ENCODE measurements at regions not wholly inside any gene's neighbourhood (a gene's known extent, or its start where the extent isn't known, plus 50 kb on each side); places are given as distances from the start of the nearest gene placed in this dataset.
A peak's percentile ranks its signal among the peaks of the same experiment; 100 is the strongest.

GRCh38 chr2:552906-553305, 124.3 kb downstream of the TMEM18 start:
- Histone ChIP-seq H3K36me3 (no peaks in the 10 kb centered on the region), H3K4me1 (peaks cover 58% of the 10 kb centered on the region), H3K9ac (no peak overlapping the region), H3K4me2 (peak overlapping the region; percentile 73), H3K4me3 (no peak overlapping the region), H3K9me3 (no peaks in the 10 kb centered on the region), H3K27me3 (no peaks in the 10 kb centered on the region), H4K20me1 (no peaks in the 10 kb centered on the region), H3K27ac (0 out of 2 replicates have a peak overlapping the region, but pooled peaks have one; percentile 35)
- no peak for TF ChIP-seq Cebpa-rat (IDR thresholded peaks at IDR 0.05)

GRCh38 chr2:551621-552020, 125.6 kb downstream of the TMEM18 start:
- TF ChIP-seq Cebpa-rat (IDR thresholded peaks at IDR 0.05): no peak
- H3K4me2 ChIP-seq: peak overlapping the region; percentile 73; the same call in 1 of the 2 replicates
- peaks cover 70% of the 10 kb centered on the region for H3K4me1 ChIP-seq
- H3K27ac ChIP-seq: no peak overlapping the region
- no peak overlapping the region for H3K4me3 ChIP-seq
- no peaks in the 10 kb centered on the region for H3K36me3 ChIP-seq
- H3K9me3 ChIP-seq: no peaks in the 10 kb centered on the region
- H4K20me1 ChIP-seq: no peaks in the 10 kb centered on the region
- H3K9ac ChIP-seq: no peak overlapping the region
- no peaks in the 10 kb centered on the region for H3K27me3 ChIP-seq

GRCh38 chr2:550860-551567, 126.2 kb downstream of the TMEM18 start:
- no peaks in the 10 kb centered on the region for H3K36me3 ChIP-seq
- no peaks in the 10 kb centered on the region for H4K20me1 ChIP-seq
- no peak overlapping the region for H3K9ac ChIP-seq
- no peaks in the 10 kb centered on the region for H3K27me3 ChIP-seq
- TF ChIP-seq Cebpa-rat (IDR thresholded peaks at IDR 0.05): no peak
- no peak overlapping the region for H3K4me3 ChIP-seq
- H3K9me3 ChIP-seq: no peaks in the 10 kb centered on the region
- H3K27ac ChIP-seq: no peak overlapping the region
- H3K4me1 ChIP-seq: peaks cover 76% of the 10 kb centered on the region
- peak overlapping the region; percentile 73 for H3K4me2 ChIP-seq

GRCh38 chr2:545711-546650, 131.2 kb downstream of the TMEM18 start:
- peaks cover 48% of the 10 kb centered on the region for H3K4me1 ChIP-seq
- no peaks in the 10 kb centered on the region for H4K20me1 ChIP-seq
- peak overlapping the region; percentile 87 for H3K27ac ChIP-seq
- H3K9ac ChIP-seq: peak overlapping the region; percentile 57
- TF ChIP-seq Cebpa-rat (IDR thresholded peaks at IDR 0.05): no peak
- H3K27me3 ChIP-seq: no peaks in the 10 kb centered on the region; the same call in 1 of the 2 replicates
- no peaks in the 10 kb centered on the region for H3K36me3 ChIP-seq
- peak overlapping the region; percentile 87 for H3K4me2 ChIP-seq
- no peaks in the 10 kb centered on the region for H3K9me3 ChIP-seq
- peak overlapping the region; percentile 30 for H3K4me3 ChIP-seq

- Histone ChIP-seq H3K9ac (peak overlapping the region; percentile 57), H3K27ac (peak overlapping the region; percentile 87), H3K4me1 (peaks cover 41% of the 10 kb centered on the region), H3K4me3 (peak overlapping the region; percentile 30; the same call in 1 of the 2 replicates), H3K4me2 (peak overlapping the region; percentile 87), H3K9me3 (peaks cover 3% of the 10 kb centered on the region), H4K20me1 (no peaks in the 10 kb centered on the region), H3K27me3 (no peaks in the 10 kb centered on the region; the same call in 1 of the 2 replicates), H3K36me3 (no peaks in the 10 kb centered on the region)
- no peak for TF ChIP-seq Cebpa-rat (IDR thresholded peaks at IDR 0.05)
Measured at GRCh38 chr2:545228-545627, 132.0 kb downstream of the TMEM18 start.

GRCh38 chr2:538646-539045, 138.6 kb downstream of the TMEM18 start:
- no peak overlapping the region for H3K4me3 ChIP-seq
- H3K36me3 ChIP-seq: no peaks in the 10 kb centered on the region
- H4K20me1 ChIP-seq: no peaks in the 10 kb centered on the region
- no peaks in the 10 kb centered on the region for H3K27me3 ChIP-seq
- TF ChIP-seq Cebpa-rat (IDR thresholded peaks at IDR 0.05): no peak
- no peak overlapping the region for H3K9ac ChIP-seq
- no peak overlapping the region for H3K4me2 ChIP-seq
- no peak overlapping the region for H3K27ac ChIP-seq
- peaks cover 27% of the 10 kb centered on the region for H3K9me3 ChIP-seq
- H3K4me1 ChIP-seq: no peaks in the 10 kb centered on the region

GRCh38 chr2:535222-535621, 142.0 kb downstream of the TMEM18 start:
- no peak overlapping the region for H3K9ac ChIP-seq
- H3K36me3 ChIP-seq: no peaks in the 10 kb centered on the region
- H3K4me1 ChIP-seq: no peaks in the 10 kb centered on the region
- no peak overlapping the region for H3K4me3 ChIP-seq
- no peak overlapping the region for H3K4me2 ChIP-seq
- no peaks in the 10 kb centered on the region for H3K27me3 ChIP-seq
- H4K20me1 ChIP-seq: no peaks in the 10 kb centered on the region
- no peak overlapping the region for H3K27ac ChIP-seq
- peaks cover 24% of the 10 kb centered on the region for H3K9me3 ChIP-seq
- TF ChIP-seq Cebpa-rat (IDR thresholded peaks at IDR 0.05): no peak

- peaks cover 4% of the 10 kb centered on the region; the same call in 1 of the 2 replicates for H3K4me1 ChIP-seq
- H4K20me1 ChIP-seq: no peaks in the 10 kb centered on the region
- TF ChIP-seq Cebpa-rat (IDR thresholded peaks at IDR 0.05): no peak
- no peak overlapping the region for H3K4me2 ChIP-seq
- H3K27me3 ChIP-seq: no peaks in the 10 kb centered on the region
- H3K27ac ChIP-seq: no peak overlapping the region
- H3K9me3 ChIP-seq: no peaks in the 10 kb centered on the region; the same call in 1 of the 2 replicates
- H3K4me3 ChIP-seq: no peak overlapping the region
- no peak overlapping the region for H3K9ac ChIP-seq
- H3K36me3 ChIP-seq: no peaks in the 10 kb centered on the region
Measured at GRCh38 chr2:529852-530251, 147.4 kb downstream of the TMEM18 start.

- no peak overlapping the region for H3K4me3 ChIP-seq
- peaks cover 4% of the 10 kb centered on the region; the same call in 1 of the 2 replicates for H3K4me1 ChIP-seq
- no peak for TF ChIP-seq Cebpa-rat (IDR thresholded peaks at IDR 0.05)
- no peaks in the 10 kb centered on the region for H3K36me3 ChIP-seq
- H3K9me3 ChIP-seq: no peaks in the 10 kb centered on the region; the same call in 1 of the 2 replicates
- no peaks in the 10 kb centered on the region for H3K27me3 ChIP-seq
- H3K9ac ChIP-seq: no peak overlapping the region
- H4K20me1 ChIP-seq: no peaks in the 10 kb centered on the region
- no peak overlapping the region for H3K27ac ChIP-seq
- H3K4me2 ChIP-seq: peak overlapping the region; percentile 44; the same call in 1 of the 2 replicates
Measured at GRCh38 chr2:529424-529823, 147.8 kb downstream of the TMEM18 start.
